Type B pancreatic cell (in vitro differentiated cells): ENCODE measurements at regions not wholly inside any gene's neighbourhood (a gene's known extent, or its start where the extent isn't known, plus 50 kb on each side); places are given as distances from the start of the nearest gene placed in this dataset.

ENCODE experiments used
- DNase-seq: peaks from one replicate; pipeline ENCODE4 v3.0.0; 2021; ENCODE audit warnings: mixed read lengths; ENCODE audit not compliant: unreplicated experiment; ENCODE audit errors: extremely low spot score
- H3K27ac Mint-ChIP-seq: 2 replicates; pipeline ENCODE4 v1.8.0; 2021; ENCODE audit warnings: mild to moderate bottlenecking, mixed read lengths
- H3K27me3 Mint-ChIP-seq: 2 replicates; pipeline ENCODE4 v1.8.0; 2021; ENCODE audit warnings: mixed read lengths
- H3K36me3 Mint-ChIP-seq: 2 replicates; pipeline ENCODE4 v1.8.0; 2021; ENCODE audit warnings: mixed read lengths
- H3K4me1 Mint-ChIP-seq: one replicate; pipeline ENCODE4 v1.8.0; 2021; ENCODE audit warnings: mixed read lengths; ENCODE audit not compliant: unreplicated experiment
- H3K4me3 Mint-ChIP-seq: 2 replicates; pipeline ENCODE4 v1.8.0; 2021; ENCODE audit warnings: mild to moderate bottlenecking, mixed read lengths
- H3K9me3 Mint-ChIP-seq: 2 replicates; pipeline ENCODE4 v1.8.0; 2021; ENCODE audit warnings: mixed read lengths
- CTCF ChIP-seq: fragments of 200-600 bp; sonication (generic); conservative IDR thresholded peaks from 2 replicates; pipeline ENCODE4 v1.5.0; 2021; ENCODE audit warnings: antibody characterized with exemption, mild to moderate bottlenecking

- no peak for DNase-seq
- H3K9me3 Mint-ChIP-seq: no peaks in the 10 kb centered on the region
- peaks cover 67% of the 10 kb centered on the region for H3K27me3 Mint-ChIP-seq
- no peak overlapping the region for H3K4me3 Mint-ChIP-seq
- H3K27ac Mint-ChIP-seq: no peak overlapping the region
- TF ChIP-seq CTCF: no peak
- H3K4me1 Mint-ChIP-seq: peaks cover 8% of the 10 kb centered on the region
- H3K36me3 Mint-ChIP-seq: no peaks in the 10 kb centered on the region
Measured at GRCh38 chr10:47061776-47062175, 150.5 kb downstream of the PTPN20 start.

GRCh38 chr10:47062441-47063200 is 151.4 kb downstream of the PTPN20 start:
- TF ChIP-seq CTCF: no peak
- peaks cover 8% of the 10 kb centered on the region for H3K4me1 Mint-ChIP-seq
- H3K9me3 Mint-ChIP-seq: no peaks in the 10 kb centered on the region
- DNase-seq: no peak
- H3K27me3 Mint-ChIP-seq: peaks cover 67% of the 10 kb centered on the region
- H3K27ac Mint-ChIP-seq: no peak overlapping the region
- no peak overlapping the region for H3K4me3 Mint-ChIP-seq
- no peaks in the 10 kb centered on the region for H3K36me3 Mint-ChIP-seq

GRCh38 chr10:47063858-47064257 is 152.6 kb downstream of the PTPN20 start:
- Mint-ChIP-seq H3K27me3 (peaks cover 61% of the 10 kb centered on the region), H3K36me3 (no peaks in the 10 kb centered on the region), H3K9me3 (no peaks in the 10 kb centered on the region), H3K4me3 (no peak overlapping the region), H3K27ac (no peak overlapping the region), H3K4me1 (peaks cover 6% of the 10 kb centered on the region)
- DNase-seq: no peak
- no peak for TF ChIP-seq CTCF

GRCh38 chr10:47065903-47066302 is 154.7 kb downstream of the PTPN20 start:
- H3K9me3 Mint-ChIP-seq: no peaks in the 10 kb centered on the region
- no peaks in the 10 kb centered on the region for H3K36me3 Mint-ChIP-seq
- no peak overlapping the region for H3K27ac Mint-ChIP-seq
- TF ChIP-seq CTCF: no peak
- no peak for DNase-seq
- H3K4me3 Mint-ChIP-seq: no peak overlapping the region
- peaks cover 4% of the 10 kb centered on the region for H3K4me1 Mint-ChIP-seq
- H3K27me3 Mint-ChIP-seq: peaks cover 62% of the 10 kb centered on the region

- no peak for DNase-seq
- Mint-ChIP-seq H3K36me3 (no peaks in the 10 kb centered on the region), H3K9me3 (no peaks in the 10 kb centered on the region), H3K27me3 (peaks cover 57% of the 10 kb centered on the region), H3K4me3 (no peak overlapping the region), H3K4me1 (no peaks in the 10 kb centered on the region), H3K27ac (no peak overlapping the region)
- TF ChIP-seq CTCF: no peak
Measured at GRCh38 chr10:47067949-47068940, 157.0 kb downstream of the PTPN20 start.
